D721Med (cell line): ENCODE measurements at regions not wholly inside any gene's neighbourhood (a gene's known extent, or its start where the extent isn't known, plus 50 kb on each side); places are given as distances from the start of the nearest gene placed in this dataset.

Source experiments
- DNase-seq: peaks from one replicate; pipeline ENCODE4 v3.0.0; 2011; ENCODE audit warnings: low spot score; ENCODE audit not compliant: insufficient read length
- FAIRE-seq: peaks from 2 replicates; lab custom pipeline; 2011; peaks lifted over from hg19 to GRCh38; lab: Jason Lieb, UNC
- CTCF ChIP-seq: IDR thresholded peaks from 2 replicates; pipeline ENCODE4 v1.5.1; 2012; ENCODE audit warnings: mild to moderate bottlenecking, control low read depth; ENCODE audit not compliant: insufficient read depth; ENCODE audit errors: missing control alignments

GRCh38 chr12:105462831-105463230 lies 132.3 kb downstream of the C12orf75 start:
- no peak for TF ChIP-seq CTCF
- FAIRE-seq (no peak), DNase-seq (no peak)

DNA sequence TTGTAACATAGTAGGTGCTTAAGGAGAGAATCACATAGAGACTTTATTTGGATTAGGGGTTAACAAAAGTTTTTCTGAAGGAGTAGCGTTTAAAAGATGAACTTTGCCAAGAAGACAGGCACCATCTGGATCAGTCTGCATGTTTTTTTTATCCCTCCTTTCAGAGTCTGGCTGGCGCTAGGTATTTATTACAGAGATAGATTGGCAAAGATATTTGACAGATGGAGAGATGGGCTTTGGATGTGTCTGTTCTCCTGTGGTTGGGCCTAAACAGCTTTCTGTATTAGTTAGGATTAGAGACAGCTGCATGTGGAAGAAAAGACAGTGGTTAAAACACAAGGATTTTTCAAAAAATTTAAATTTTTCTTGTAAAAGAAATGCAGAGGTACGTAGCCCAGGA lies 133.9 kb downstream of the C12orf75 start:
- no peak for TF ChIP-seq CTCF
- FAIRE-seq = no peak
- no peak for DNase-seq

- no peak for TF ChIP-seq CTCF
- FAIRE-seq (no peak), DNase-seq (no peak)
Measured at GRCh38 chr12:105466231-105466900, 135.9 kb downstream of the C12orf75 start.

- no peak for TF ChIP-seq CTCF
- DNase-seq (no peak), FAIRE-seq (no peak)
Measured at GRCh38 chr12:105466901-105467598, 136.6 kb downstream of the C12orf75 start.

DNA sequence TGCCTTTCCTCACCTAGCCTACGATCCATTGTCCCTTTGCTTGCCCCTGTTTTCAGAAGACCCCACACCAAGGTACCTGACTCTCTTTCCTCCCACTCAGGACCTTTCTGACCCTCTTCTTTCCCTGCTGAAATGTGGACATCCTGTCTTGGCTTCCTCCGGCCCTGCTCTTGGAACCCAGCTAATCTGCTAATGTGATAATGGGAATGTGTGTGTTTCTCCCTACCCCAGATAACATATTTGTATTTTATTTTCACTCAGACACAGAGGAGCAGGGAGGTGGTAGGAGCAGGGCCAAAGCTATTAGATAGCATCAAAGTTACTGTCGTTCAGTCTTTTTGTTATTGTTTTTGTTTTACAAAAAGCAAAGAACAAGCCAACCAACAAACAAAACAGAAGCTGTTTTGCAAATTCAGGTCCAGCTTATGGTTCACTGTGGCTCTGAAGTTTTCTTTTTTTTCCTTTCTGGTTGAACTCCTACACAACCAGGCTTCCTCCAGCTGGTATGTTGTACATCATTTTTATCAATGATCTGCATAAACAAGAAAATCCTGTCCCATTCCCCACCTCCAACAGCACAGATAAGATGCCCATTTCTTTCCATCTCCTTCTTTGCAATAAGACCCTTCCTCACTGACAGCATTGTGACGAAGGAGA lies 137.3 kb downstream of the C12orf75 start:
- no peak for TF ChIP-seq CTCF
- FAIRE-seq (no peak), DNase-seq (no peak)

GRCh38 chr12:105468464-105468863 lies 138.0 kb downstream of the C12orf75 start:
- no peak for TF ChIP-seq CTCF
- FAIRE-seq = no peak
- no peak for DNase-seq
